Superior temporal gyrus (tissue), 1 donor: ENCODE measurements at regions not wholly inside any gene's neighbourhood (a gene's known extent, or its start where the extent isn't known, plus 50 kb on each side); places are given as distances from the start of the nearest gene placed in this dataset.

Experiments
- DNase-seq: peaks from one replicate; pipeline ENCODE4 v3.0.0-alpha.2; 2016; ENCODE audit errors: extremely low spot score

GRCh38 chr10:35745617-35746403 is 103.7 kb upstream of the FZD8 start:
- no peak for DNase-seq

DNA sequence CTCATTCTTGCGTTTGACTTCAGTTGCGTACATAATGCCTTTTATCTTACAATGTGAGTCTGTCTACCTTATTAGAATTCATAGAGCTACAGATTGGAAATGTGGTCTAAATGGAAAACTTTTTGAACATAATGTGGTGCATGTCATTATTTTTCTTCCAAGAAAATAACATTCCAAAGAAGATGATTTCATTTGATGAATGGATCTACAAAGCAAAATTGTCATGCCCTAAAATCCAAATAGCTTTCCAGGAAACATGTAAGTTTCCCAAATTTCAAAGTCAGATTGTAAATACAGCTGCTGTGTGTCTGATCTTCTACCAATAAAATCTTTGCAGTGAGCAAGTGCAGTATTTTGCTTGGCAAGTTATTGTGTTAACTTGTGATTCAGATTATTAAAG is 101.8 kb upstream of the FZD8 start:
- DNase-seq = no peak

- DNase-seq = no peak
Measured at GRCh38 chr10:35743351-35743750, 101.3 kb upstream of the FZD8 start.

- DNase-seq = no peak
Measured at GRCh38 chr10:35739998-35740397, 97.9 kb upstream of the FZD8 start.

- DNase-seq = no peak
Measured at GRCh38 chr10:35735412-35735811, 93.3 kb upstream of the FZD8 start.

DNA sequence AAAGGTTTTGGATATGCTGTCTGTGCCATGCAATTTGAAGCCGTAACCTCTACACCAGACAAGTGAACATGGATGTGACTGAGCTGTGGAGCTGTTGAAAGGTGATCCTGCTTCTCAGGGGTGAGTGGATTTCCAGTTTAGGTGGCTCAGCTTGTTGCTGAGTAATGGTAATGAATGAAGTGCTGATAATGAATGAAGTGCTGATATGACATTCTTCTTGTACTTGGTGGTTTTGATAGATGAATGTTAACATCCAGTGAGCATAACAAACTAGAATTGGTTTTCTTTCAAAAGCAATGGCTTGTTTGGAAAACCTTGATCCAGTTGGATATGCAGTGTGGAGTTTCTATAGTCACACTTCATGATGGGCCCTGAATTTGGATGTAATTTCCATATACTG is 89.7 kb upstream of the FZD8 start:
- no peak for DNase-seq

- DNase-seq = no peak
Measured at GRCh38 chr10:35728341-35728740, 86.2 kb upstream of the FZD8 start.

GRCh38 chr10:35726846-35727245 is 84.8 kb upstream of the FZD8 start:
- no peak for DNase-seq

DNA sequence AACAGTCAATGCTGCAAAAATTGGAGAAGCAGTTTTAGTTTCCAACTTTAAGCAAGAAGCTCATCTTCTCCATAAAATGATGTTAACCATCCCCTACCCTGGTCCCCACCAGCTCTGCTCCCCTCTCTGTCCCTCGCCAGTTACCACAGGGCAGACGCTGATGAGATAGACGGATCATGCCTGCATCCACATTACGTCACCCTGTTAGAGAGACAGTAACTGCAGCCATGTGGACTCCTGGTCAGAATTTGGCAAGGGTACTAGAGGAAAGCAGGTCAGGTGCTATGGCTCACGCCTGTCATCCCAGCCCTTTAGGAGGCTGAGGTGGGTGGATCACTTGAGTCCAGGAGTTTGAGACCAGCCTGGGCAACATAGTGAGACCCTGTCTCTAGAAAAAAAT is 81.9 kb upstream of the FZD8 start:
- no peak for DNase-seq

DNA sequence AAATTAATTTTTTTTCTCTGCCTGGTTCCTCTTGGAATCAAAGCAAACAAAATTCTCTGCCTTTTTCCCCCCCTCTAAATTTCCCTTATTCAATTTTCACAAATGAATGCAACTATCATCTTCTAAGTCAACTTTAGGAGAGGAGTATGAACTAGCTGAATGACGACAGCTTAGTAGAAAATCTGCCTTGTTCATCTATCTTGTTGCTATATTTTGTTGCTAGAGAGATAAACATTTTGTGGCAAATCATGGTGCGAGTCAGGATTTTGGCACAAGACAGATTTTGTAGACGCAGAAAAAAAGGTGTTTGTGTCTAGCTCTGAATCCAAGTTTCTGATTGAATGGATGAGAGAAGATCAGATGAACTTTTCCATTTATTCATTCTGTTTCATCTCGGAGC is 81.0 kb upstream of the FZD8 start:
- no peak for DNase-seq

DNA sequence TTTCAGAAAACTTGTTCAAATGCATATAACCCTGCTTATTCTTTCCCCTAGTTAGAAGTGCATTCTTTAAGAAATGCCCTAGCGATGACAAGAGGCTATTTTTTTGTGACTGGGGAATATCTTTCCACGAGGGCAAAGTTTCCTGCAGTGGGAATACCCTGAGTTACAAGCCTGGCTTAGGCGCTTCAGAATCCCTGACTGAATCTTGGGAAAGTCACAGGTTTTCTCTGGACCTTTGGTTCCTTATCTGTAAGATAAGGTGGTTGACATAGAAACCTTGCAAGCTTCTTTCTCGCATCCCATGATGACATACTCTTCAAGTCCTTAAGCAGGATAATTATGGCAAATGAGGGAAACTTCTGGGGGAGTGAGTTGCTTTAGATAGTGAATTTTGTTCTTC is 80.5 kb upstream of the FZD8 start:
- no peak for DNase-seq

GRCh38 chr10:35722226-35722625 is 80.1 kb upstream of the FZD8 start:
- DNase-seq = no peak

- DNase-seq = no peak
Measured at GRCh38 chr10:35720366-35720765, 78.3 kb upstream of the FZD8 start.

GRCh38 chr10:35716776-35717175 is 74.7 kb upstream of the FZD8 start:
- DNase-seq = no peak

- DNase-seq = no peak
Measured at GRCh38 chr10:35712486-35712885, 70.4 kb upstream of the FZD8 start.

GRCh38 chr10:35711615-35712411 is 69.7 kb upstream of the FZD8 start:
- DNase-seq = no peak

DNA sequence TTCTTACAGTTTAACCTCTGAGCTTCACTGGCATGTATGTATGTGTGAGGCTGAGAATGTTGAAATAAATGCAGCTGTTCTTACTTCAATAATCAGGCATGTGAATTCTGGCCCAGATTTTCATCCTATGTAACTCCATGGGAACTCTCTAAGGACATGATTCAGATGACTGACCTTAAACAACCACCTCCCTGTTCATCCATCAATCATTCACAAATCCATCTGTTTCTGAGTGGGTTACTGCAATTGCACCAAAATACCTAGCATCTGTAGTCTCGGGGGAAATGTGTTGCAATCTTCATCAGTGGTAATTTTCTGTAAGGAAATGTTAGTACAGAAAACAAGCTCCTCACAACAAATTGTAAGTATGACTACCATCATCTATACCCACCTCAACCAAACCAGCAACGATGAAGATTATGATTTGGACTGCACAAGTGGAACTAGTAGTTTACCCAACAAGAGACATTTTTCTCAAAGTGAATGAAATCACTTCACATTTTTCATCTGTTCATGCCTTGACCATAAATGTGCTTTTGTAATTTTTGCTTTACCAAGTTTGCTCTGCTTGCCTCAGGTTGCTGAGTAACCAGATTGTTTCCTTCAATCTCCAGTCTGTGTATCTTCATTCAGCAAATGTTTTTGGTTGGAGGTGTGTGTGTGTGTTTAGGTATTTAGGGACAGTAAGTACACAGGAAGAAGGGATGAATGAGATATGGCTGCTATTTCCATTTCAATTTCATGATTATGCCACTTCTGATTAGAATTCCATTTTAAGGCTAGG is 65.7 kb upstream of the FZD8 start:
- no peak for DNase-seq

- DNase-seq = no peak
Measured at GRCh38 chr10:35706959-35707358, 64.9 kb upstream of the FZD8 start.

- DNase-seq = no peak
Measured at GRCh38 chr10:35705671-35706070, 63.6 kb upstream of the FZD8 start.

GRCh38 chr10:35705051-35705450 is 63.0 kb upstream of the FZD8 start:
- no peak for DNase-seq

DNA sequence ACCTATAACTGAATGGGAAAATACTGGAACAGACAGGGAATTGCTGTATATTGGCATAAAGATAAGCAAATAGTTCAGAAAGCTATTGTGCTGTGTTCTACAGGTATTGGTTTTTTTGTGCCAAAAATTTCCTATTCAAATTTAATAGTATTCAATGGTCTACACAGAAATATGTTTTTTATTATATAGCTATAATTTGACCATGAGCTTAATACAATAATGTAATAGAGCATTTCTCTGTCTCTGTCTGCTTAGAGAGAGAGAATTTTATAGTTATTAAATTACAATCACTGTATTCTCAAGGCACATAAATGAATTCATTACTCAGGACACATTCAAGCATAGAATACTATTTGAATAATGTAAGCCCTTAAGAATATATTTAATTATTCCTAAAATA is 62.3 kb upstream of the FZD8 start:
- DNase-seq = no peak

GRCh38 chr10:35700487-35700882 is 58.4 kb upstream of the FZD8 start:
- no peak for DNase-seq
